Activated CD4-positive, alpha-beta T cell treated with anti-CD3 and anti-CD28 coated beads, Interleukin-2, amount 10 ng/mL, durations not matched to agents 7 days and 5 days (primary cell): ENCODE measurements at regions not wholly inside any gene's neighbourhood (a gene's known extent, or its start where the extent isn't known, plus 50 kb on each side); places are given as distances from the start of the nearest gene placed in this dataset.
"Not testable (repeated sequence)": the region's sequence is repeated elsewhere in the genome, so short reads cannot be mapped to it uniquely, and the experiment has no call there.

ENCODE experiments used
- CTCF ChIA-PET: fragments of 350-600 bp; sonication (Branson Sonifier 250); formaldehyde crosslinking; loops from one replicate; lab custom pipeline; 2021; ENCODE audit warnings: antibody characterized with exemption; lab: Charles Lee
- POLR2A ChIA-PET: fragments of 350-600 bp; sonication (Branson Sonifier 250); formaldehyde crosslinking; loops from one replicate; lab custom pipeline; 2021; ENCODE audit warnings: antibody characterized with exemption; lab: Charles Lee
- DNase-seq: peaks from one replicate; pipeline ENCODE4 v3.0.0-alpha.2; 2020
- H3K27ac Mint-ChIP-seq: one replicate; pipeline ENCODE4 v1.8.0; 2021; ENCODE audit warnings: mild to moderate bottlenecking, moderate library complexity, mixed read lengths
- H3K27me3 Mint-ChIP-seq: one replicate; pipeline ENCODE4 v1.8.0; 2021; ENCODE audit warnings: mixed read lengths
- H3K36me3 Mint-ChIP-seq: one replicate; pipeline ENCODE4 v1.8.0; 2021; ENCODE audit warnings: low read depth, mixed read lengths
- H3K4me1 Mint-ChIP-seq: one replicate; pipeline ENCODE4 v1.8.0; 2021; ENCODE audit warnings: mixed read lengths
- H3K4me3 Mint-ChIP-seq: one replicate; pipeline ENCODE4 v1.8.0; 2021; ENCODE audit warnings: mild to moderate bottlenecking, moderate library complexity, mixed read lengths
- H3K9me3 Mint-ChIP-seq: one replicate; pipeline ENCODE4 v1.8.0; 2021; ENCODE audit warnings: mixed read lengths

GRCh38 chr2:67186326-67186725 is 210.8 kb upstream of the ETAA1 start:
- POLR2A ChIA-PET = no interaction called here
- Mint-ChIP-seq H3K4me3 (no peak overlapping the region), H3K27ac (no peak overlapping the region), H3K36me3 (no peaks in the 10 kb centered on the region), H3K9me3 (peaks cover 3% of the 10 kb centered on the region), H3K27me3 (no peaks in the 10 kb centered on the region), H3K4me1 (no peaks in the 10 kb centered on the region)
- no peak for DNase-seq
- CTCF ChIA-PET = no interaction called here

- Mint-ChIP-seq H3K4me1 (no peaks in the 10 kb centered on the region), H3K36me3 (no peaks in the 10 kb centered on the region), H3K27me3 (no peaks in the 10 kb centered on the region), H3K27ac (no peak overlapping the region), H3K4me3 (no peak overlapping the region), H3K9me3 (peaks cover 3% of the 10 kb centered on the region)
- CTCF ChIA-PET = no interaction called here
- POLR2A ChIA-PET = no interaction called here
- DNase-seq = no peak
These were observed 210.3 kb upstream of the ETAA1 start for GRCh38 chr2:67186871-67187270.

- H3K27ac Mint-ChIP-seq, H3K36me3 Mint-ChIP-seq, H3K4me1 Mint-ChIP-seq, H3K9me3 Mint-ChIP-seq, H3K27me3 Mint-ChIP-seq, POLR2A ChIA-PET, DNase-seq, H3K4me3 Mint-ChIP-seq, CTCF ChIA-PET: not testable (repeated sequence)
These were observed 201.8 kb upstream of the ETAA1 start for GRCh38 chr2:67195327-67195726.

GRCh38 chr2:67201521-67201920 is 195.6 kb upstream of the ETAA1 start:
- no peaks in the 10 kb centered on the region for H3K27me3 Mint-ChIP-seq
- H3K9me3 Mint-ChIP-seq = no peaks in the 10 kb centered on the region
- H3K36me3 Mint-ChIP-seq = no peaks in the 10 kb centered on the region
- ChIA-PET POLR2A (no interaction called here), CTCF (no interaction called here)
- no peak overlapping the region for H3K27ac Mint-ChIP-seq
- DNase-seq = no peak
- H3K4me3 Mint-ChIP-seq = no peak overlapping the region
- no peaks in the 10 kb centered on the region for H3K4me1 Mint-ChIP-seq

- H3K4me3 Mint-ChIP-seq = no peak overlapping the region
These were observed 192.8 kb upstream of the ETAA1 start for GRCh38 chr2:67204349-67204748.

GRCh38 chr2:67208887-67209500 is 188.1 kb upstream of the ETAA1 start:
- Mint-ChIP-seq H3K9me3 (no peaks in the 10 kb centered on the region), H3K27me3 (no peaks in the 10 kb centered on the region), H3K36me3 (no peaks in the 10 kb centered on the region), H3K27ac (no peak overlapping the region), H3K4me1 (no peaks in the 10 kb centered on the region), H3K4me3 (no peak overlapping the region)
- POLR2A ChIA-PET = no interaction called here
- DNase-seq = no peak
- CTCF ChIA-PET = no interaction called here

More at GRCh38 chr2:67204349-67204748, 192.8 kb upstream of the ETAA1 start:
- no peaks in the 10 kb centered on the region for H3K4me1 Mint-ChIP-seq
- H3K27me3 Mint-ChIP-seq = no peaks in the 10 kb centered on the region
- H3K9me3 Mint-ChIP-seq = no peaks in the 10 kb centered on the region
- H3K27ac Mint-ChIP-seq = no peak overlapping the region
- ChIA-PET CTCF (no interaction called here), POLR2A (no interaction called here)
- DNase-seq = no peak
- no peaks in the 10 kb centered on the region for H3K36me3 Mint-ChIP-seq

- DNase-seq = no peak
- no peak overlapping the region for H3K4me3 Mint-ChIP-seq
- H3K36me3 Mint-ChIP-seq = no peaks in the 10 kb centered on the region
- ChIA-PET POLR2A (no interaction called here), CTCF (interaction anchor here (0.7 kb wide), 1 partner anchor 18 kb away, joined by 3 read pairs; no protein-coding TSS in a partner anchor)
- H3K4me1 Mint-ChIP-seq = no peaks in the 10 kb centered on the region
- no peaks in the 10 kb centered on the region for H3K9me3 Mint-ChIP-seq
- H3K27ac Mint-ChIP-seq = no peak overlapping the region
- H3K27me3 Mint-ChIP-seq = no peaks in the 10 kb centered on the region
These were observed 186.7 kb upstream of the ETAA1 start for GRCh38 chr2:67210430-67210829.

GRCh38 chr2:67212203-67212602 is 184.9 kb upstream of the ETAA1 start:
- Mint-ChIP-seq H3K27me3 (no peaks in the 10 kb centered on the region), H3K4me3 (no peak overlapping the region), H3K4me1 (no peaks in the 10 kb centered on the region), H3K9me3 (no peaks in the 10 kb centered on the region), H3K27ac (no peak overlapping the region), H3K36me3 (no peaks in the 10 kb centered on the region)
- no peak for DNase-seq
- ChIA-PET CTCF (no interaction called here), POLR2A (no interaction called here)

- no peaks in the 10 kb centered on the region for H3K36me3 Mint-ChIP-seq
- ChIA-PET CTCF (no interaction called here), POLR2A (no interaction called here)
- no peaks in the 10 kb centered on the region for H3K9me3 Mint-ChIP-seq
- H3K4me1 Mint-ChIP-seq = no peaks in the 10 kb centered on the region
- no peak overlapping the region for H3K4me3 Mint-ChIP-seq
- H3K27ac Mint-ChIP-seq = no peak overlapping the region
- no peak for DNase-seq
- no peaks in the 10 kb centered on the region for H3K27me3 Mint-ChIP-seq
These were observed 183.9 kb upstream of the ETAA1 start for GRCh38 chr2:67213270-67213670.

GRCh38 chr2:67213677-67214402 is 183.3 kb upstream of the ETAA1 start:
- H3K27me3 Mint-ChIP-seq = no peaks in the 10 kb centered on the region
- H3K27ac Mint-ChIP-seq = no peak overlapping the region
- no peaks in the 10 kb centered on the region for H3K9me3 Mint-ChIP-seq
- H3K4me1 Mint-ChIP-seq = no peaks in the 10 kb centered on the region
- POLR2A ChIA-PET = no interaction called here
- no peak overlapping the region for H3K4me3 Mint-ChIP-seq
- CTCF ChIA-PET = no interaction called here
- no peak for DNase-seq
- H3K36me3 Mint-ChIP-seq = no peaks in the 10 kb centered on the region

- no peaks in the 10 kb centered on the region for H3K9me3 Mint-ChIP-seq
- H3K4me1 Mint-ChIP-seq = no peaks in the 10 kb centered on the region
- no peaks in the 10 kb centered on the region for H3K36me3 Mint-ChIP-seq
- no peaks in the 10 kb centered on the region for H3K27me3 Mint-ChIP-seq
- DNase-seq = no peak
- ChIA-PET POLR2A (no interaction called here), CTCF (no interaction called here)
- no peak overlapping the region for H3K27ac Mint-ChIP-seq
- no peak overlapping the region for H3K4me3 Mint-ChIP-seq
These were observed 182.4 kb upstream of the ETAA1 start for GRCh38 chr2:67214585-67215185.

GRCh38 chr2:67215214-67216055 is 181.7 kb upstream of the ETAA1 start:
- POLR2A ChIA-PET = no interaction called here
- no peak overlapping the region for H3K27ac Mint-ChIP-seq
- no peaks in the 10 kb centered on the region for H3K36me3 Mint-ChIP-seq
- H3K4me3 Mint-ChIP-seq = no peak overlapping the region
- CTCF ChIA-PET = interaction anchor here (1.5 kb wide), 1 partner anchor 11 kb away, joined by 3 read pairs; no protein-coding TSS in a partner anchor
- no peaks in the 10 kb centered on the region for H3K4me1 Mint-ChIP-seq
- H3K27me3 Mint-ChIP-seq = no peaks in the 10 kb centered on the region
- DNase-seq = no peak
- H3K9me3 Mint-ChIP-seq = no peaks in the 10 kb centered on the region

GRCh38 chr2:67216103-67216502 is 181.0 kb upstream of the ETAA1 start:
- ChIA-PET POLR2A (no interaction called here), CTCF (interaction anchor here (0.5 to 1.5 kb wide), 2 partner anchors 10 to 1300 kb away, joined by 3 to 4 read pairs; no protein-coding TSS in a partner anchor)
- Mint-ChIP-seq H3K36me3 (no peaks in the 10 kb centered on the region), H3K27me3 (no peaks in the 10 kb centered on the region), H3K4me1 (no peaks in the 10 kb centered on the region), H3K27ac (no peak overlapping the region), H3K4me3 (no peak overlapping the region), H3K9me3 (no peaks in the 10 kb centered on the region)
- no peak for DNase-seq
